ENCODE measurements at regions not wholly inside any gene's neighbourhood (a gene's known extent, or its start where the extent isn't known, plus 50 kb on each side); places are given as distances from the start of the nearest gene placed in this dataset.

DNA sequence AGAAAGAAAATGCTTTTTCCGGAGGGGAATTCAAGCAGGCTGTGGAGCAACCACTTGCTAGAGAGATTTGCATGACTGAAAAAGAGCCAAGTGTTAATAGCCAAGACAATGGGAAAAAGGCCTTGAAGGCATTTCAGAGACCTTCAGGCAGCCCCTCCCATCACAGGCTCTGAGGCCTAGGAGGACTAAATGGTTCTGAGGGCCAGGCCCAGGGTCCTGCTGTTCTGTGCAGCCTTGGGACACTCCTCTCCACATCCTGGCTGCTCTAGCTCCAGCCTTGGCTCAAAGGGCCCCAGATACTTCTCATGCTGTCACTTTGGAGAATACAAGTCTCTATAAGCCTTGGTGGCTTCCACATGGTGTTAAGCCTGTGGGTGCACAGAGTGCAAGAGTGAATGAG lies 81.8 kb downstream of the B3GNT2 start (continued):
- TF ChIP-seq SMAD3 (CRISPR knock-in tag; conservative IDR thresholded peaks at IDR 0.05) (no peak), SIN3B (IDR thresholded peaks at IDR 0.05; ENCODE audit: low read depth) (no peak), SMARCC2 (IDR thresholded peaks at IDR 0.05; ENCODE audit: low read depth) (no peak), BRF1 (IDR thresholded peaks at IDR 0.05; ENCODE audit: borderline replicate concordance, extremely low read depth, insufficient read length) (no peak), CEBPZ (IDR thresholded peaks at IDR 0.05; ENCODE audit: borderline replicate concordance, low read depth, low read length) (peak; percentile 87), ATF4 (CRISPR knock-in tag; IDR thresholded peaks at IDR 0.05) (no peak), MYC (IDR thresholded peaks at IDR 0.05; ENCODE audit: low read depth, low read length) (no peak), MYC (CRISPR knock-in tag; IDR thresholded peaks at IDR 0.05; ENCODE audit: borderline replicate concordance, low read depth) (no peak), TCFL5 (CRISPR knock-in tag; conservative IDR thresholded peaks at IDR 0.05) (no peak), SRSF9 (IDR thresholded peaks at IDR 0.05; ENCODE audit: borderline replicate concordance, low read depth, low read length) (no peak), TRIM28 (IDR thresholded peaks at IDR 0.05) (peak; percentile 96)
- TF ChIP-seq, protein P1, sequence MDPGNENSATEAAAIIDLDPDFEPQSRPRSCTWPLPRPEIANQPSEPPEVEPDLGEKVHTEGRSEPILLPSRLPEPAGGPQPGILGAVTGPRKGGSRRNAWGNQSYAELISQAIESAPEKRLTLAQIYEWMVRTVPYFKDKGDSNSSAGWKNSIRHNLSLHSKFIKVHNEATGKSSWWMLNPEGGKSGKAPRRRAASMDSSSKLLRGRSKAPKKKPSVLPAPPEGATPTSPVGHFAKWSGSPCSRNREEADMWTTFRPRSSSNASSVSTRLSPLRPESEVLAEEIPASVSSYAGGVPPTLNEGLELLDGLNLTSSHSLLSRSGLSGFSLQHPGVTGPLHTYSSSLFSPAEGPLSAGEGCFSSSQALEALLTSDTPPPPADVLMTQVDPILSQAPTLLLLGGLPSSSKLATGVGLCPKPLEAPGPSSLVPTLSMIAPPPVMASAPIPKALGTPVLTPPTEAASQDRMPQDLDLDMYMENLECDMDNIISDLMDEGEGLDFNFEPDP (CRISPR knock-in tag; IDR thresholded peaks at IDR 0.05) = no peak
